ENCODE measurements at regions not wholly inside any gene's neighbourhood (a gene's known extent, or its start where the extent isn't known, plus 50 kb on each side); places are given as distances from the start of the nearest gene placed in this dataset.

GRCh38 chr3:106729481-106729880 lies 647.8 kb upstream of the CCDC54 start:
- DNase-seq: no peak

GRCh38 chr3:106731230-106731629 lies 646.0 kb upstream of the CCDC54 start:
- DNase-seq: no peak

GRCh38 chr3:106734712-106735111 lies 642.5 kb upstream of the CCDC54 start:
- no peak for DNase-seq

- DNase-seq: no peak
These were observed 640.0 kb upstream of the CCDC54 start for GRCh38 chr3:106737265-106737664.

DNA sequence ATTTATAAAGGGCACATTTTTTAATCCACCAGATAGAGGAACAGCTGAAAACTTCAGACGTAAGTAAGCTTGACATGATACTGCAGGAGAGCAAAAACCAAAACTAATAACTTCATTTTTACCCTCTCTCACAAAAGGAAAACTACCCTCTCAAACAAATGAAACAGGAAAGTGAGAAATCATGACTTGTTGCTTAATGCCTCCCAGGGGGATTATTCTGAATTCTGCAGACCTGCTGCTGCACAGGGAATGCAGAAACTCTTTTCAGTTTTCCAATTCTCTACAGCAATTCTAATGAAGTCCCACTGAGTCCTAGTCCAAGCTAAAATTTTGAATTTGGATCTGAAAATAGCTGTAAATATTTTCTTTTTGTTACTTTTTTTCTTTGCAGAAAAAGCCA lies 637.1 kb upstream of the CCDC54 start:
- no peak for DNase-seq

DNA sequence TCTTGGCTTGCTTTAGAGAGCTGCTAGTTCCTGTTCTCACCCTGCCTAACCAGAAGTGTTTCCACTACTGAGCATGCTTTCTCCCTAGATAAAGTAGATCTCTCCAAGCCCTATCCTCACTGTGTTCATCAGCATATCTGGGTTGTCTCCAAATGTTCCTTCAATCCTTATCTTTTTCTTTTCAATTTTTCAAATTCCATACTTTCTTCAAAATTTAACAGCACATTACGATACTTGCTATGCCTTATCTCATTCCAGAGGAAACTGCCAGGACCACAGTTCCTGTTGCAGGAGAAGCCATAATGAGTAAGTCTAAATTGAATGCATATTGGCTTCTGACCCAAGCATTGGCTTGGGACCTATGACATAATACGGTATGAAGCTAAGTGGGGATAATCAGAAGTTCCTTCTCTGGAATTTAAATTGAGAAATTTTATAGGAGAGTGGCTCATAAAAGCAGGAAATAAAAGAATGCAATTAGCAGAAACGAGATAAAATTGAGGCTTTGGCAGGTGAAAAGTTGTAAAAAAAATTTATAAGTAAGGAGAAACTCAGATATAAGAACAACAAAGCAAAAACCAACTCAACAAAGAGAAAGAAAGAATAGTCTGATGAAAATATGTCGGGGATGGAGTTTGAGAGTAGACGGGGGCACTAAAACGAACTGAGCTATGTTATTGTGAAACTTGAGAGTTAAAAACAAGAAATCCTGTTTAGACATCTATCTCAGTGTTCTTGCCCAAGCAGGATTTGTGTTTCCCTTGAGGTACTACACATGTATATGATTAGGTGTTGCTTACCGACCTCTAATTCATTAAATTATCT lies 631.7 kb upstream of the CCDC54 start:
- DNase-seq: no peak

GRCh38 chr3:106746286-106746685 lies 631.0 kb upstream of the CCDC54 start:
- no peak for DNase-seq

DNA sequence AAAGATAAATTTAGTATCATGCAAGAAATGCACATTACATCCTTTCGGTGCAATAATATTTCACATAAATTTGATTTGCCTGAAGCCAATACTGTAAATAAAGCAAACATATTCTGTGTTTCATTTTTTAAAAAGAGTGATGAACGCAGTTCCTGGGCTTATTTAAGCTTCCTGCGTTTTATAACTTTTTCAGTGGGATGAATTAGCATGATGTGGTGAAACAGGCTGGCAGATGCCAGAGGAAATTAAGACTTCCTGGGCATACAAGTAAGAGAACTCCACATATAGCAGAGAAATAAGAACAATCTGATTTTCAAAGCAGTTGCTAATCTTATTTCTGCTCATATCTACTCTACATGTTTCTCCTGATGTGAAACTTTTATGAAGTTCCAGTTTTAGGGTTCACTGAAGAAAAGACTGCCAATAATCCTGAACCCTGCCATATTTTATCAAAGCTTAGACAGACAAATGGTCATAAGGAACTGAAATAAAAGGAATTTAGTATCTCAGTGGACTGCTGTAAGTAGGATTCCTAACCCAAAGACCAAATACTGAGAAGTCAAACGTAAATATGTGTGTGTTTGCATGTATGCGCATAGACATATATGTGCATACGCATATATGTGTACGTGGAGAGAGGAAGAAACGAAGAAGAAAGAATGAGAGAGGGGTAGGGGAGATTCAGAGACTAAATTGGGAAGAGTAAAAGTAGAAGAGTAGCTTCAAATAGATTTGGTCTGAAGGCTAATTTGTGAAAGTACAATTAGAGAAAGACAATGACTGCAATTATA lies 628.6 kb upstream of the CCDC54 start:
- no peak for DNase-seq

GRCh38 chr3:106750092-106750491 lies 627.1 kb upstream of the CCDC54 start:
- DNase-seq: no peak

DNA sequence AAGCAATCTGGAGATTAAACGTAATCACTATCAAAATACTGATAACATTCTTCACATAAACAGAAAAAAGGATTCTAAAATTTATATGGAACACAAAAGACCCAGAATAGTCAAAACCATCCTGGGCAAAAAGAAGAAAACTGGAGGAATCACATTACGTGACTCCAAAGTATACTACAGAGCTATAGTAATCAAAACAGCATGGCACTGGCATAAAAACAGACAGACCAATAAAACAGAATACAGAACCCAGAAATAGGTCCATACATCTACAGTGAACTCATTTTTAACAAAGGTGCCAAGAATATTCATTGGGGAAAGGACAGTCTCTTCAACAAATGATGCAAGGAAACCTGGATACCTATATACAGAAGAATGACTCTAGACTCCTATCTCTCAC lies 621.9 kb upstream of the CCDC54 start:
- no peak for DNase-seq

DNA sequence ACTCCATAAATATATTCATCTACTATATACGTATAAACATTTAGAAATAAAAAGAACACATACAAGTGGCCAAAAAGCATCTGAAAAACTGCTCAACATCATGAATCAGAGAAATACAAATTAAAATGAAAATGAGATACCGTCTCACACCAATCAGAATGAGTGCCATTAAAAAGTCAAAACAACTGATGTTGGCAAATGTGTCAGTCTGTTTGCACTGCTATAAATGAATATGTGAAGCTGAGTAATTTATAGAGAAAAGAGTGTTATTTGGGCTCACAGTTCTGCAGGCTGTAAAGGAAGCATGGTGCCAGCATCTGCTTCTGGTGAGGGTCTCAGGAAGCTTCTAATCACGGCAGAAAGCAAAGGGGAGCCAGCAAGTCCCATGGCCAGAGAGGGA lies 620.3 kb upstream of the CCDC54 start:
- DNase-seq: no peak

- DNase-seq: no peak
These were observed 618.8 kb upstream of the CCDC54 start for GRCh38 chr3:106758459-106758858.

DNA sequence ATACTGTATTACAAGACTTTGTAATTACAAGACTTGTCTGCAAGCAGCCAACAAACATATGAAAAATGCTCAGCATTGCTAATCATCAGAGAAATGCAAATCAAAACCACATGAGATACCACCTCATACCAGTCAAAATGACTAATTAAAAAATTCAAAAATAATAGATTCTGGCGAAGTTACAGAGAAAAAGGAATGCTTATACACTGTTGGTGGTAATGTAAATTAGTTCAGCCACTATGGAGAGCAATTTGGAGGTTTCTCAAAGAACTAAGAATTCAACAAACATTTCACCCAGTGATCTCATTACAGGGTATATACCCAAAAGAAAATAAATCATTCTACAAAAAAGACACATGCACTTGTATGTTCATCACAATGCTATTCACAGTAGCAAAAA lies 617.5 kb upstream of the CCDC54 start:
- no peak for DNase-seq

GRCh38 chr3:106765342-106765741 lies 611.9 kb upstream of the CCDC54 start:
- DNase-seq: no peak

DNA sequence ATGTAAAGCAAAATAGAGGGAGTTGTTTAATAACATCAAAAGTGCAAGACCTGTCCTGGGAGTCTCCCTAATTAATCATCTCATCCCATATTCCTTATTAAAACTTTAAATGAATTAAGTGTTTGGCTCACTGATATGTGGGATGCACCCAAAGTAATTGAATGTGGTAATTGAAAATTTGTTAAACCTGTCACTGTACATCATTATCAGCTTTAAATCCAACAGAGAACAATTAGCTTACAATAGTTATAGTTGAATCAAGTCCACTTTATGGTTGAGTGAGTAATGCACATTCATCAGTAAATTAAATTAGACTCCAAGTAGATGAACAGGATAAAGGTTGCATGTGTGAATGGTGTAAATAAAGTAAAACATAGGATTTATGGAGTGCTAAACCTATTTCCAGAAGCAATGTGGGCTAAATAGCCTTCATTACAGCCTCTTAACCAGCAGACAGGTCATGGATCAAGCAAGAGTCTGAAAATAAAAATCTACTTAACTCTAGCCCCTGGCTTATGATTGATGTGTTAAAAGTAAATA lies 608.2 kb upstream of the CCDC54 start:
- DNase-seq: no peak

GRCh38 chr3:106773795-106774194 lies 603.4 kb upstream of the CCDC54 start:
- no peak for DNase-seq

- no peak for DNase-seq
These were observed 594.0 kb upstream of the CCDC54 start for GRCh38 chr3:106783231-106783630.

DNA sequence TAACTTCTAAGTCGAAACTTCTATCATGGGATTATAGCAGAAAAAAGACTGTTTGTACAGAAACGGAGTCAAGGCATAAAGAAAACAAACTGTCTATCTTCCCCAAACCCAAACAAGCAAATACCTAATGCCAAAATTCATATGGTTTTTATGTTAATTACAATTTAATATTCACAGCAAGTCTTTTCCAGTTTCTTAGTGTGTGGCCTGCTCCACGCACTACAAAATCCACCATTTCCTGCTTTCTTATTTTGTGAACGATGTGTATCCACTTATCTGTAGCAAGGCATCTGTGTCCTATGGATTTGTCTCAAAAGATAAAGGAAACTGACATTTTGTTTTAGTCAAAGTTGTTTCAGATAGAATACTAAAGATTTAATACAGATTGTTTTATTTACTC lies 588.0 kb upstream of the CCDC54 start:
- no peak for DNase-seq

DNA sequence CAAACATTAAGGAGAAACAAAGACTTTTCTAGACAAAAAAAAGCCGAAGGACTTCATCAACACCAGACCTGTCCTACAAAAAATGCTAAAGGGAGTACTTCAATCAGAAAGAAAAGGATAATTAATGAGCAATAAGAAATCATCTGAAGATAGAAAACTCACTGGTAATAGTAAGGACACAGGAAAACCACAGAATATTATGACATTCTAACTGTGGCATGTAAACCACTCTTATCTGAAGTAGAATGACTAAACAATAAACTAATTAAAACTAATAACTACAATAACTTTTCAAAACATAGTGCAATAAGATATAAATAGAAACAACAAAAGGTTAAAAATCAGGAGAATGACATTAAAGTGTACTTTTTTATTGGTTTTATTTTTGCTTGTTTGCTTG lies 584.5 kb upstream of the CCDC54 start:
- no peak for DNase-seq

DNA sequence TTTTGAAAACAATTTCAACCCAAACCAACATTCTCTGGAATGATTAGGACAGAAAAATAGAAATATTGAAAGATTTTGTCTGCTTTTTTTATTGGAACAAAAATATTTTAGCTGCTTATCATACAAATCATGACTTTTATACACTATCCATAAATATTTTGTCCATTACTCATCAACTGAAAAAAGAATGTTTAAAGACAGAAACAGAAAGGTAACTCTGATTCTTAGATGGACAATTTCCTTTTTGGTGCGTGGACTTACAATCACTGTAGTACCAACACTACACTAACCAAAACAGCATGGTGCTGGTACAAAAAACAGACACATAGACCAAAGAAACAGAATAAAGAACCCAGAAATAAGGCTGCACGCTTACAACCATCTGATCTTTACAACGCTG lies 582.8 kb upstream of the CCDC54 start:
- DNase-seq: no peak

GRCh38 chr3:106795553-106795952 lies 581.7 kb upstream of the CCDC54 start:
- DNase-seq: no peak

DNA sequence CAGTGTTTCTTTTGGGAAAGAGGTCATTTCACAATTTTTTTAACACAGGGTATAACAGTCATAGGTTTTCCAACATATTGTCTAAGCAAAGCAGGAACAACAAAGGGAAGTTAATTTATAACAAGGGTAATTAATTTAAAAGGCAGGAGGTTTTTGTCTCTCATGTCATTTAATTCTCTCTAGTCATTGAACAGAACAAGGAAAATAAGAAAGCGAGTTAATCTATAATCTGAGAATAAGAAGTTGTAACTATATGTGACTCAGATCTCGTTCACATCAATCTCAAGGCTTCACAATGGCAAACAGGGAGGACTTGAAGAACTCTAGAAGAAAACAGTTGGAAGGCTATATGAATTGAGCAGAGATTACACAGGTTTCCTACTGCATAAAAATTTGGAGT lies 579.8 kb upstream of the CCDC54 start:
- no peak for DNase-seq

- no peak for DNase-seq
These were observed 571.6 kb upstream of the CCDC54 start for GRCh38 chr3:106805625-106806024.

DNA sequence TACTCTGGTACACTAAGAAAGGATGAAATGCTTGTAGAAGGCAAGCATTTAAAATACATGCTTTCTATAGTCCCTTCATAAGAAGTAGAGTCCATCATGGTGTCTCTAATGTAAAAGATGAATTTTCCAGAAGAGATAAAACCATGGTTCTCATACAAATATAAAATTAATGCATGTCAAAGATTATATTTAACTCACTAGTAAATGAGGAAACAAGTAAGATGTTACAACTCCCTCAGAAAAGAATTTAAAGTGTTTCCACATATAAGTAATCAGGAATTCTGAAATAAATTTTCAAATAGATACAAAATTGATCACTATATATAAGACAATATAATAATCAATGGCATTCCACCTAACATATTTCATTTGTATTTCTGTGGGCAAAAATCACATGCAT lies 570.3 kb upstream of the CCDC54 start:
- no peak for DNase-seq

Data from COR-L47 (cell line).